ENCODE measurements at regions not wholly inside any gene's neighbourhood (a gene's known extent, or its start where the extent isn't known, plus 50 kb on each side); places are given as distances from the start of the nearest gene placed in this dataset.
"Not testable (repeated sequence)": the region's sequence is repeated elsewhere in the genome, so short reads cannot be mapped to it uniquely, and the experiment has no call there.

GRCh38 chr9:23041466-23041865 is 594.8 kb downstream of the DMRTA1 start:
- H3K9me3 ChIP-seq = peaks cover 0 to 8% (median 0%) of the 10 kb centered on the region in 4 donors
- no peaks in the 10 kb centered on the region for H3K4me1 ChIP-seq
- no peak for TF ChIP-seq EP300 (IDR thresholded peaks at IDR 0.05)
- no peak for TF ChIP-seq POLR2A (IDR thresholded peaks at IDR 0.05)
- TF ChIP-seq POLR2AphosphoS5 (IDR thresholded peaks at IDR 0.05) = no peak
- no peak for TF ChIP-seq CTCF (IDR thresholded peaks at IDR 0.05)
- intact Hi-C loops (cut with DNase I; ENCODE audit: low total_unique reads) = no loop called here
- H3K36me3 ChIP-seq = no peaks in the 10 kb centered on the region
- H3K27ac ChIP-seq = no peak overlapping the region
- no peak for DNase-seq
- H3K4me3 ChIP-seq = no peak overlapping the region
- H3K27me3 ChIP-seq = no peaks in the 10 kb centered on the region

- Histone ChIP-seq H3K4me3 (no peak overlapping the region), H3K4me1 (no peaks in the 10 kb centered on the region), H3K27ac (no peak overlapping the region), H3K36me3 (no peaks in the 10 kb centered on the region), H3K9me3 (peaks cover 0 to 8% (median 0%) of the 10 kb centered on the region in 4 donors), H3K27me3 (no peaks in the 10 kb centered on the region)
- DNase-seq = no peak
- intact Hi-C loops (cut with DNase I; ENCODE audit: low total_unique reads) = no loop called here
- TF ChIP-seq POLR2A (IDR thresholded peaks at IDR 0.05) (no peak), EP300 (IDR thresholded peaks at IDR 0.05) (no peak), CTCF (IDR thresholded peaks at IDR 0.05) (no peak), POLR2AphosphoS5 (IDR thresholded peaks at IDR 0.05) (no peak)
Observed at GRCh38 chr9:23044549-23044948, 597.9 kb downstream of the DMRTA1 start.

GRCh38 chr9:23046026-23046425 is 599.4 kb downstream of the DMRTA1 start:
- H3K27me3 ChIP-seq; DNase-seq; intact Hi-C loops (cut with DNase I; ENCODE audit: low total_unique reads); H3K4me1 ChIP-seq; H3K36me3 ChIP-seq; H3K27ac ChIP-seq; H3K9me3 ChIP-seq; H3K4me3 ChIP-seq: not testable (repeated sequence)
- WGBS, 5 donors = 94 to 95% (median 94%) methylated on average over 1 of the region's 1 CpG; no CpG with 5 or more reads in 2 of the 5 donors

- Histone ChIP-seq H3K27me3 (no peaks in the 10 kb centered on the region), H3K36me3 (no peaks in the 10 kb centered on the region), H3K4me3 (no peak overlapping the region), H3K27ac (no peak overlapping the region), H3K9me3 (peaks cover 0 to 8% (median 0%) of the 10 kb centered on the region in 4 donors), H3K4me1 (no peaks in the 10 kb centered on the region)
- intact Hi-C loops (cut with DNase I; ENCODE audit: low total_unique reads) = no loop called here
- 49 to 88% (median 59%) methylated on average over 1 of the region's 1 CpG for WGBS, 5 donors
- DNase-seq = no peak
- TF ChIP-seq POLR2A (IDR thresholded peaks at IDR 0.05) (no peak), EP300 (IDR thresholded peaks at IDR 0.05) (no peak), POLR2AphosphoS5 (IDR thresholded peaks at IDR 0.05) (no peak), CTCF (IDR thresholded peaks at IDR 0.05) (no peak)
Observed at GRCh38 chr9:23050548-23050947, 603.9 kb downstream of the DMRTA1 start.

GRCh38 chr9:23073136-23073535 is 626.5 kb downstream of the DMRTA1 start:
- WGBS, 5 donors = 53 to 81% (median 60%) methylated on average over 1 of the region's 1 CpG
- no peaks in the 10 kb centered on the region for H3K4me1 ChIP-seq
- no peaks in the 10 kb centered on the region for H3K9me3 ChIP-seq
- no peak overlapping the region for H3K27ac ChIP-seq
- H3K27me3 ChIP-seq = no peaks in the 10 kb centered on the region
- no peak for DNase-seq
- TF ChIP-seq POLR2A (IDR thresholded peaks at IDR 0.05) = no peak
- no peak for TF ChIP-seq CTCF (IDR thresholded peaks at IDR 0.05)
- TF ChIP-seq EP300 (IDR thresholded peaks at IDR 0.05) = no peak
- no peak for TF ChIP-seq POLR2AphosphoS5 (IDR thresholded peaks at IDR 0.05)
- no peaks in the 10 kb centered on the region for H3K36me3 ChIP-seq
- H3K4me3 ChIP-seq = no peak overlapping the region
- intact Hi-C loops (cut with DNase I; ENCODE audit: low total_unique reads) = no loop called here
